Gastroesophageal sphincter (tissue), 4 donors: ENCODE measurements at regions not wholly inside any gene's neighbourhood (a gene's known extent, or its start where the extent isn't known, plus 50 kb on each side); places are given as distances from the start of the nearest gene placed in this dataset.

Source experiments
- ATAC-seq: fragments of 150-250 bp; one replicate; pipeline ENCODE4 v1.9.1; 2016; ENCODE audit warnings: mild to moderate bottlenecking, moderate library complexity
- H3K27ac ChIP-seq, 4 donors: fragments of 200-600 bp; sonication (generic) in 3 of 4; 1 replicate in 3 of 4; 2 replicates in 1 of 4; pipeline ENCODE4 v1.5.1; 2016 to 2019
- H3K27me3 ChIP-seq: fragments of 200-600 bp; sonication (generic); one replicate; pipeline ENCODE4 v1.5.1; 2019
- H3K36me3 ChIP-seq, 2 donors: fragments of 200-600 bp; sonication (generic); one replicate each; pipeline ENCODE4 v1.5.1; 2019; ENCODE audit warnings: control low read depth in 1 of 2
- H3K4me1 ChIP-seq, 3 donors: fragments of 200-600 bp; sonication (generic); 1 replicate in 2 of 3; 2 replicates in 1 of 3; pipeline ENCODE4 v1.5.1; 2016 to 2019; ENCODE audit warnings: control low read depth in 2 of 3
- H3K4me3 ChIP-seq, 2 donors: fragments of 200-600 bp; sonication (generic); one replicate each; pipeline ENCODE4 v1.5.1; 2019; ENCODE audit warnings: mild to moderate bottlenecking in 1 of 2, moderate library complexity in 1 of 2
- H3K9me3 ChIP-seq, 3 donors: fragments of 200-600 bp; sonication (generic); one replicate each; pipeline ENCODE4 v1.5.1; 2017 to 2019; ENCODE audit warnings: control low read depth in 2 of 3
- EP300 ChIP-seq: sonication (generic); formaldehyde crosslinking; IDR thresholded peaks from one replicate; pipeline ENCODE4 v1.6.1; 2017; ENCODE audit warnings: antibody characterized with exemption, mild to moderate bottlenecking
- POLR2A ChIP-seq, 2 donors: fragments of 450-650 bp; IDR thresholded peaks; one replicate each; pipeline ENCODE4 v1.6.1; 2017; ENCODE audit warnings: antibody characterized with exemption in 2 of 2, mild to moderate bottlenecking in 2 of 2, moderate library complexity in 1 of 2
- POLR2AphosphoS5 ChIP-seq: sonication (generic); formaldehyde crosslinking; IDR thresholded peaks from one replicate; pipeline ENCODE4 v1.6.1; 2017; ENCODE audit warnings: antibody characterized with exemption
- WGBS, 2 donors: methylation state at CpG; one replicate each; pipeline ENCODE4 v1.1.5; 2018; ENCODE audit warnings: low coverage in 1 of 2; 5-methylcytosine and 5-hydroxymethylcytosine counted together
- TF ChIP-seq, protein P1 (sequence below), 4 experiments: fragments of 200-600 bp in 2 of 4; fragments of 450-650 bp in 2 of 4; sonication (generic) in 1 of 4; IDR thresholded peaks; one replicate each; pipeline ENCODE4 v1.5.1; 2017 to 2019; ENCODE audit warnings: antibody characterized with exemption in 4 of 4, mild to moderate bottlenecking in 2 of 4, moderate library complexity in 2 of 4

- WGBS, 2 donors: 63 to 64% methylated on average over 2 to 4 of the region's 4 CpGs
Observed at GRCh38 chr15:100707229-100707628, 104.8 kb downstream of the ASB7 start.

GRCh38 chr15:100708916-100709315, 106.5 kb downstream of the ASB7 start:
- no peak for ATAC-seq
- H3K9me3 ChIP-seq: no peaks in the 10 kb centered on the region
- TF ChIP-seq, protein P1, sequence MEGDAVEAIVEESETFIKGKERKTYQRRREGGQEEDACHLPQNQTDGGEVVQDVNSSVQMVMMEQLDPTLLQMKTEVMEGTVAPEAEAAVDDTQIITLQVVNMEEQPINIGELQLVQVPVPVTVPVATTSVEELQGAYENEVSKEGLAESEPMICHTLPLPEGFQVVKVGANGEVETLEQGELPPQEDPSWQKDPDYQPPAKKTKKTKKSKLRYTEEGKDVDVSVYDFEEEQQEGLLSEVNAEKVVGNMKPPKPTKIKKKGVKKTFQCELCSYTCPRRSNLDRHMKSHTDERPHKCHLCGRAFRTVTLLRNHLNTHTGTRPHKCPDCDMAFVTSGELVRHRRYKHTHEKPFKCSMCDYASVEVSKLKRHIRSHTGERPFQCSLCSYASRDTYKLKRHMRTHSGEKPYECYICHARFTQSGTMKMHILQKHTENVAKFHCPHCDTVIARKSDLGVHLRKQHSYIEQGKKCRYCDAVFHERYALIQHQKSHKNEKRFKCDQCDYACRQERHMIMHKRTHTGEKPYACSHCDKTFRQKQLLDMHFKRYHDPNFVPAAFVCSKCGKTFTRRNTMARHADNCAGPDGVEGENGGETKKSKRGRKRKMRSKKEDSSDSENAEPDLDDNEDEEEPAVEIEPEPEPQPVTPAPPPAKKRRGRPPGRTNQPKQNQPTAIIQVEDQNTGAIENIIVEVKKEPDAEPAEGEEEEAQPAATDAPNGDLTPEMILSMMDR (IDR thresholded peaks at IDR 0.05): no peak
- TF ChIP-seq POLR2AphosphoS5 (no peak), POLR2A (IDR thresholded peaks at IDR 0.05) (no peak), EP300 (no peak)
- H3K27me3 ChIP-seq: no peaks in the 10 kb centered on the region
- H3K4me3 ChIP-seq: no peak overlapping the region
- H3K27ac ChIP-seq: no peak overlapping the region
- 59% methylated on average over 3 of the region's 3 CpGs; no CpG with 5 or more reads in 1 of the 2 donors for WGBS, 2 donors
- H3K4me1 ChIP-seq: peaks cover 0 to 14% (median 2%) of the 10 kb centered on the region in 3 donors
- H3K36me3 ChIP-seq: no peaks in the 10 kb centered on the region

More at GRCh38 chr15:100707229-100707628, 104.8 kb downstream of the ASB7 start:
- TF ChIP-seq POLR2AphosphoS5 (no peak), EP300 (no peak), POLR2A (IDR thresholded peaks at IDR 0.05) (no peak)
- TF ChIP-seq, protein P1 (IDR thresholded peaks at IDR 0.05): no peak
- H3K9me3 ChIP-seq: no peaks in the 10 kb centered on the region
- no peak overlapping the region for H3K4me3 ChIP-seq
- peaks cover 5% of the 10 kb centered on the region for H3K27me3 ChIP-seq
- H3K27ac ChIP-seq: no peak overlapping the region
- peaks cover 0 to 12% (median 2%) of the 10 kb centered on the region in 3 donors for H3K4me1 ChIP-seq
- no peaks in the 10 kb centered on the region for H3K36me3 ChIP-seq
- ATAC-seq: no peak

GRCh38 chr15:100710222-100710621, 107.8 kb downstream of the ASB7 start:
- H3K27ac ChIP-seq: no peak overlapping the region
- no peaks in the 10 kb centered on the region for H3K27me3 ChIP-seq
- no peaks in the 10 kb centered on the region for H3K9me3 ChIP-seq
- no peaks in the 10 kb centered on the region for H3K36me3 ChIP-seq
- ATAC-seq: no peak
- TF ChIP-seq POLR2A (IDR thresholded peaks at IDR 0.05) (no peak), EP300 (no peak), POLR2AphosphoS5 (no peak)
- TF ChIP-seq, protein P1 (IDR thresholded peaks at IDR 0.05): no peak
- no peak overlapping the region for H3K4me3 ChIP-seq
- H3K4me1 ChIP-seq: peaks cover 0 to 14% (median 2%) of the 10 kb centered on the region in 3 donors
- 48 to 50% methylated on average over 2 of the region's 2 CpGs for WGBS, 2 donors

DNA sequence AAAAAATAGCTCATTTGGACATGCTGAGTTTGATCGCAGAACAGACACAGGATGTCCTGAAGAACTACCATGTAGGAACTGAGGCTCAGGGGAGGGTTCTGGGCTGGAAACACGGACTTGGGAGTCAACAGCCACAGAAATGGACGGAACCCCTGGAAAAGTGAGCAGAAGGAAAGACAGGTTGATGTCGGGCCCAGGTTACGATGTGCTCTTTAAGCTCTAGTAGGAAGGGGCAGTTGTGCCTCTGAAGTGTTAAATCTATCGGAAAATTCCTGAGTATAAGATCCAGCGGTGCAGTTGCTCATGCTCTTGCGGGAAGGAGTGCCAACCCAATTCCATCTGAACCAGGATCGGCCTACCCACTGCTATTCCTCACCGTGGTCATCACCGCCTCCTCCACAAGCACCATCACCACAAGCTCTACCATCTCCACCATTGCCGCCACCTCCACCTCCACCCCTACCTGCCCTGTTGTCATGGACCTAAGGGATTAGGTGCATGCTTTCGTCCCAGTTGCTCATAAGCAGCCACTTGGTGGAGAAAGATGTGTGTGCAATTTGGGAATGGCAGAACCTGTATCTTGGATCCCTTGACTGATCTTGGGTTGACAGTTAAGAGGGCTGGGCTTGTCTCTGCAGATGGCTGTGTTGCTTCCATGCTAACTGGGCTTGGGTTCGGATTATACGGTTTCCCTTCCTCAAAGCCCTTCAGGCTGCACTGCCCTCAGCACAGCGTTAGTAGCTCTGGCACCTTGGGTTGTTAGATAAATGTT, 108.5 kb downstream of the ASB7 start:
- no peaks in the 10 kb centered on the region for H3K36me3 ChIP-seq
- 77 to 90% methylated on average over 12 of the region's 16 CpGs for WGBS, 2 donors
- H3K27me3 ChIP-seq: no peaks in the 10 kb centered on the region
- no peaks in the 10 kb centered on the region for H3K9me3 ChIP-seq
- TF ChIP-seq, protein P1 (IDR thresholded peaks at IDR 0.05): no peak
- TF ChIP-seq EP300 (no peak), POLR2AphosphoS5 (no peak), POLR2A (IDR thresholded peaks at IDR 0.05) (no peak)
- peak overlapping the region in 1 of 4 donors; percentile 61 for H3K27ac ChIP-seq
- no peak overlapping the region for H3K4me3 ChIP-seq
- no peak for ATAC-seq
- H3K4me1 ChIP-seq: peaks cover 0 to 14% (median 2%) of the 10 kb centered on the region in 3 donors

GRCh38 chr15:100711516-100712021, 109.2 kb downstream of the ASB7 start:
- ATAC-seq: no peak
- H3K27ac ChIP-seq: peak overlapping the region in 1 of 4 donors; percentile 61
- H3K4me1 ChIP-seq: peaks cover 0 to 14% (median 2%) of the 10 kb centered on the region in 3 donors
- no peak overlapping the region for H3K4me3 ChIP-seq
- no peak for TF ChIP-seq EP300
- TF ChIP-seq, protein P1 (IDR thresholded peaks at IDR 0.05): no peak
- no peak for TF ChIP-seq POLR2A (IDR thresholded peaks at IDR 0.05)
- TF ChIP-seq POLR2AphosphoS5: no peak
- no peaks in the 10 kb centered on the region for H3K27me3 ChIP-seq
- WGBS, 2 donors: 36 to 39% methylated on average over 4 to 7 of the region's 9 CpGs
- no peaks in the 10 kb centered on the region for H3K36me3 ChIP-seq
- no peaks in the 10 kb centered on the region for H3K9me3 ChIP-seq
